NCI-H1417 (cell line): ENCODE measurements at regions not wholly inside any gene's neighbourhood (a gene's known extent, or its start where the extent isn't known, plus 50 kb on each side); places are given as distances from the start of the nearest gene placed in this dataset.
"Not testable (repeated sequence)": the region's sequence is repeated elsewhere in the genome, so short reads cannot be mapped to it uniquely, and the experiment has no call there.

Experiments
- DNase-seq, 3 experiments: peaks; one replicate each; lab custom pipeline; 2025; lab: John Stamatoyannopoulos, UW

DNA sequence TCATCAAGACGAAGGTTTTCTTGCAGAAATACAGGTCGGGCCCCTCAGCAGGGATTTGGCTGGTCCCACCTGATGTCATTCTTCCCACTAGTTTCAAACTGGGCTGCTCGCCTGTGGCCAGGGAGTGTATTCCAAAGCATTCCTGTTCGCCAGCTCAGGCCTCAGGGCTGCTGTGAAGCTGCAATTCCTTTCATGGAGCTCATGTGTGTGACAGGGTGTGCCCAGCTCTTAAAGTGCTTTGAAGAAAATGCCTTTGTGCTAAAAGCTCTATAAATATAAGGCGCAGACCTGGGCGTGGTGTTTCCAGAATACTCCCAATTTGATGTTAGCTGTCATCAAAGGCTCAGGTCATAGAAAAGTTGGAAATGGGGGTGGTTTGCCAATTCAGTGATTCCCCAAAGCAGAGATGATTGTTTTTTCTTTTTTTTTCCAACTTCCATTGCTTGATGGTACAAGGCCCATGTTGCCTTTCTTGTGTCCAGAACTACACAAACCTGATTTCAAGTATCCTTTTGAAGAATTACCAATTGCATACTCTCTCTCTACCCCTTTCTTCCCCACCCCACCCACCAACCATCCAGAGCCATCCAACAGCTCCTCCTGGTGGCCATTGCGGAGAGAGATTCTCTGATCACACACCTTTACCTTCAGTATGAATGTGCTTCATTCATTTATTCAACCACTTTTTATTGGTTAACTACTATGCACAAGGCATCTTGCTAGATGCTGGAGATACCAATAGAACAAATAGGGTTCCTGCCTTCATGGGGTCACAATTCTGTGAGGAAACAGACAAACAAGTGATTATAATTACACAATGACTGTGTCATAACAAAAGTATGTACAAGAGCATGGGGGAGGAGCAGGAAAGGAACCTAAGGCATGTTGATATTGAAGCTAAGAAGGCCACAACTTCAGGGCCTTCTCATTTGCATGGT lies 297.3 kb upstream of the LYZL1 start:
- peak; percentile 4 to 69 (median 32) for DNase-seq

DNA sequence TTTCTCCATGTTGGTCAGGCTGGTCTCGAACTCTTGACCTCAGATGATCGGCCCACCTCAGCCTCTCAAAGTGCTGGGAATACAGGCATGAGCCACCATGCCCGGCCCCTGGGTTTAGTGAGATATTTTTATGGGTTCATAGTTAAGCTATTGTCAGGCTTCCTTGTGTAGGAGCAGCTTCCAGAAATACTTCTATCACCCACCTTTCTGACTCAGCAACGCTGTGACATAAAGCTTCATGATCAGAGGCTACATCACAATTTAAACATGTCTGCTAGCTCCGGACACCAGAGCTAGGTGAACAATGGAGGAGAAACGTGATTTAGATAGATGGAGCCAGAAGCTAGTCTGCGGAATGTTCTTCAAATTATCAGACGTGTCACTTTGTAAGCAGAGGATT lies 295.8 kb upstream of the LYZL1 start:
- no peak for DNase-seq

DNA sequence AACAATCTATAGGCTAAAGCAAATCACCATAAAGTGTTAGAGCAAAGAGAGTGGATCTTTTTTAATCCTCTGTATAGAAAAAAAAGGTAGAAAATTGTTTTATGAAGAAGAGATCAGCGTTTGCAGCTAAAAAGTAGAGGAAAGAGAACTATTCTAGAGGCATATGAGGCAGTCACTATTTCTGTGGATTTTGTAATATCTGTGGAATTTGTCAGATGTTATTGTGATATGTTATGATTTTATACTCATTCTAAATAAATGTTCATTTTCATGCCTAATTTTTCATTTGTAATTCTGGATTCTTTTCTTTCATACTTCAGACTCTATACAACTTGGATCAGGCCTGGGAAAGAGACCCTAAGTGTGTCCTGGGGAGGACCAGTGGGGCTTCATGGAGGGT lies 295.0 kb upstream of the LYZL1 start:
- DNase-seq = no peak

DNA sequence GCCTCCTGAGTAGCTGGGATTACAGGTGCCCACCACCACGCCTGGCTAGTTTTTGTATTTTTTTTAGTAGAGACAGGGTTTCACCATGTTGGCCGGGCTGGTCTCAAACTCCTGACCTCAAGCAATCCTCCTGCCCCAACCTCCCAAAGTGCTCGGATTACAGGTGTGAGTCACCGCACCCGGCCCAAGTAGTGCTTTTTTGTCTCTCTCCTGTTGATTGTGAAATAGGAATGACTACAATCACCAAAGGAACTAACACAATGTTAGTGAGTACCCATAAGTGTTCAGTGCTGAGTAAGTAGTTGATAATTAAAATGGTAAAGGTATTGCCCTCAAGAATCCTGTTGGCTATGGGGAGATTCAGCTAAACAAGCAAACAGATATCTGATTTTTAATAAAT lies 294.1 kb upstream of the LYZL1 start:
- DNase-seq = not testable (repeated sequence)

DNA sequence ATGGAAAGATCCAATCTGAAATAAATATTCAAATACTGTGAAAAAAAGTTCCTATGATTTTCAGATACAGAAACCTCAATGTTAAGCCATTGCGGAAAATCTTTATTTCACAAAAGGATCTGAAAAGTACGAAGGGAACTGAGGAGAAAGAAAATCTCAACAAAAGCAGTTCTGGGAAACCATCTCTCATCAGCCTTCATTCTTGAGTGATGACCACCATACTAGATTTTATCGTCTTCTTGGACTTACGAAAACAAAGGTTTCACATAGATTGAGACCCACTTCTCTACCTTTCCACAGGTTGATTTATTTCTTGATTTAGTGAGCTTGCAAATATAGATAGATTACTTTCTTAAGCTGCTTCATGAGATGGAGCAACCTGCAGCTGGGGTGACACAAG lies 293.4 kb upstream of the LYZL1 start:
- no peak for DNase-seq

DNA sequence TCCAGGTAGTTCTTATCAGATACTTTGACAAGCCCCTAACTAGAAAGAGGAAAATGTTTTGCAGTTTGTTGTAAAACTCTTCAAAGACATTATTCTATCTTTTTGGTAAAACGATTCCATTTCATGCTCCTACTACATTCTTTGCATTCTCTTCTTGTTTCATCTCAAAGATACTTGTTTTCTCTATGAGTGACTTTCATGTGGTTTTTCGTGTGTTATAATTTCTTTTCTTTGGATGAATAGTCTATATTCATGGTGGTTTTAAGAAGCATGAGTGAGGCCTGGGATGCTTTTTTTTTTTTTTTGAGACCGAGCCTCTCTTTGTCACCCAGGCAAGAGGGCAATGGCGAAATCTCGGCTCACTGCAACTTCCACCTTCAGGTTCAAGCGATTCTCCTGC lies 292.5 kb upstream of the LYZL1 start:
- DNase-seq = no peak

DNA sequence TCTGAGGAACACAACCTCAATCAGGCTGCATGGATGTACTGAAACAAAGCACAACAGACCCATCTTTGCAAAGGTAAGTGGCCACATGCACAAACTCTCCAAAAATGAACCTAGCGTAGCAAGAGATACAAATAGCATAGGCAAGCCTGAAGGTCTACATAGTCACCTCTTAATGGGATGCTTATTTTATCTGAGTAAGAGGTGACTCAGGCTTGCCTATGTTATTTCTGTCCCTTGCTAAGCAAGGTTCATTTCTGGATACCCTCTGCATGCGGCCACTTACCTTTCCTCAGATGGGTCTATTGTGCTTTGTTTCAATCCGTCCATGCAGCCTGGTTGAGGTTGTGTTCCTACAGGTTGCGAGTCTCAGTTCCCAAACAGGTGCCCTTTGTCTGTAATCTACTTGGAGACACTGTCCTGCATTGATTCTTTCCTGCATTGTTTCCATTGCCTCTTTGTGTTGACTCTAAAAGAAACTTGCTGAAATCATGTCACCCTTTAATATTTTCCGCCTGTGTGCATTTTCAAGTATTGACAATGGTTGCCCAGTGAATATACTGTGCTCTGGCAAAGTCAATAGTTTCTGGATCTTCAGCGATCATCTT lies 291.8 kb upstream of the LYZL1 start:
- peak in 1 of 3 experiments; percentile 7 for DNase-seq

DNA sequence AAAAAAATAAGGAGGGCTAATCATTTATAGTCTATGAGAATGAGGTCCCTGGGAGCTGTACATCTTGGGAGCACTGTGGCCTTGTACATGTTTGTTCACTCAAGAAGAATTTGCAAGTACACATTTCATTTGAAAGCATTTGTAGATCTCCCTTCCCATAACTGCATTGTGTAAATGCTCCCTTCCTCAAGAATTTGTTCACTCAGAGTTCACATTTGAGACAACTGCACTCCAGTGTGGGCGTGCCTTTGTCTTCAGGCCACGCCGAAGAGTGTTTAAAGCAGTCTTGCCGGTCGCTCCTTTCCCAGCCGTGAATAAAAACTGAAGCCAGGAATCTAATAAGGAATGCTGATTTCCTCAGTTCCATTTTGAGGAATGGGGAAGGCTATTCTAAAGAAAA lies 291.1 kb upstream of the LYZL1 start:
- DNase-seq = peak in 1 of 3 experiments; percentile 1

DNA sequence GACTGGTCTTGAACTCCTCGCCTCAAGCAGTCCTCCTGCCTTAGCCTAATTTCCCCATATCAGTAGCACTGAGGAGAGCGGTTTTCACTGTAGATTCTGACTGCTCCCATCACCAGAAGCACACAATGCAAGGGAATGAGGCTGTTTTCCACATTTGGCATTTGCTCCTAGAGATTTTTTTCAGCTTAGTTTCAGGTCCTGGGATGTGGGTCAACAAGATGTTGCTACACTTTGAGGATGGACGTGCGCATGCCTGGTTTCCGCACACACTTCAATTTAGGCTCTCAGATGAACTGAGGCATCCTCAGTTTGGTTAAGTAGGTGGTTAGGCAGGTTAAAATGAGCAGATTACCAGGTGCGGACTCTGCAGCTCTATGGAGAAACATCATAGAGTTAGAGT lies 287.1 kb upstream of the LYZL1 start:
- DNase-seq = no peak

DNA sequence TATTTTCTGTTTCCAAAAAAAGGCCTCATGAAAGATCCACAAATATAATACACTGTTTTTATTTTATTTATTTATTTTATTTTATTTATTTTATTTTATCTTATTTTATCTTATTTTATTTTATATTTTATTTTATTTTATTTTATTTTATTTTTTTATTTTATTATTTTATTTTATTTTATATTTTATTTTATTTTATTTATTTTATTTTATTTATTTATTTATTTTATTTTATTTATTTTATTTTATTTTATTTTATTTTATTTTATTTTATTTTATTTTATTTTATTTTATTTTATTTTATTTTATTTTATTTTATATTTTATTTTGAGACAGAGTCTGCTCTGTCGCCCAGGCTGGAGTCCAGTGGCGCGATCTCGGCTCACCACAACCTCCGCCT lies 285.9 kb upstream of the LYZL1 start:
- not testable (repeated sequence) for DNase-seq

DNA sequence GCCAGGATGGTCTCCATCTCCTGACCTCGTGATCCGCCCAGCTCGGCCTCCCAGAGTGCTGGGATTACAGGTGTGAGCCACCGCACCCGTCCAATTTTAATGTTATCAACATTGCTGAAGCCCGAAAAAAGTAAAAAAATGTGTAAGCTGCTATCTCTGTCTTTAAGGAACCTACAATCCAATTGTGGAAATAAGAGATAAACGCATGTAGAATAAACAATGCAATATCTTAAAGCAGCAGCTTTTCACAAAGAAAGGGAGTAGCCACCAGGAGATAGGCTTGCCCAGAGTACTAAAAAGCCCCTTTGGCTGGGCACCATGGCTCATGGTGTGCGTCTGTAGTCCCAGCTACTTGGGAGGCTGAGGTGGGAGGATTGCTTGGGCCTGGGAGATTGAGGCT lies 282.9 kb upstream of the LYZL1 start:
- DNase-seq = no peak

DNA sequence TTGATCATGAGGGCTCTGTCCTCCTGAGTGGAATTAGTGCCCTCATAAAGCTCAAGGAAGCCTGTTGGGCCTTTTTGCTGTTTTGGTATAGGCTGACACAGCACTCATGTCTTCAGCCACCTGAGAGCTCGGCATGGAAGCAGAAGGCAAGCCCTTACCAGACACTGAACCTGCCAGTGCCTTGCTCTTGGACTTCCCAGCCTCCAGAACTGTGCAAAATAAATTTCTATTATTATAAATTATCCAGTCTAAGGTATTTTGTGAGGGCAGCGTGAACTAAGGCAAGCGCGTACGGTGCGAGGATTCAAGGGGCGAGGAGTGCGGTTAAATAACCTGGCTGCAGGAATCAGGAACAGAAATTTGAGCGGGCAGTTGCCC lies 281.5 kb upstream of the LYZL1 start:
- DNase-seq = no peak

DNA sequence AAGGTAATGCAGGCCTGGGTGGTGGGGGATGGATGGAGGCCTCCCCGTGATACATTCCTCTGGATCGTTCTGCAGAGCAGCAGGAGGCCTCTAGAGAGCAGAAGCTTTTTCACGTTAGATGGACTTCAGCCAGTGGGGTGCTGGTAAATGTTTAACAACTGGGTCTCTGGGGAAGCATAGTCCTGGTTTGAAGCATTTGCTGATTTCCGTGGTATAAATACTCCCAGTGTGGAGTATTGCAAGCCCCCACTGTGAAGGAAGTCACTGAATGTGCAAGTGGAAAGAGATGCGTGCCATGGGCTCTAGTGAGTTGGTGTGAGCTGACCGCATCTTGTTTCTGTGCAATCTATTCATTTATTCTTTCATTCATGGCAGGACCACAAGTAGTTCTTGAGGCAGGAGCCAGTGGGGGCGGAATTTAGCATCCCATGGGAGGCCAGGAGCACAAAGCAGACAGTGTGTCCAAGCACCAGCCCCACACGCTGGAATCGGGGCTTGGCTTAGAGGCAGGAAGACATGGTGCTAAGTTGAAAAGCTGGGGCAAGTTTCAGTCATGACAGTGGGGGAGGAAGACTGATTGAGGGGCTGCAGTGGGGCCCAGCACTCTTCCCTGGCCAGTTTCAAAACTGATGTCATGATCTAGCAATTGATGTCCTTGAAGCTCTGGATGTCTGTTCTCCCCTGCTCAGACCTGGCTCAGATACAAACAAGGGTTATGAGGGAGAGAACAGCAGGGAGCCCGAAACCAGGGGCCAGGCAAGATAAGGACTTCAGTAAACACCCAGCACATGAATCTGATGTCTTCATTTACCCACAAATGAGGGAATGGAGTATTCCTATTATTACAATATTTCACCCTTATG lies 280.9 kb upstream of the LYZL1 start:
- no peak for DNase-seq

DNA sequence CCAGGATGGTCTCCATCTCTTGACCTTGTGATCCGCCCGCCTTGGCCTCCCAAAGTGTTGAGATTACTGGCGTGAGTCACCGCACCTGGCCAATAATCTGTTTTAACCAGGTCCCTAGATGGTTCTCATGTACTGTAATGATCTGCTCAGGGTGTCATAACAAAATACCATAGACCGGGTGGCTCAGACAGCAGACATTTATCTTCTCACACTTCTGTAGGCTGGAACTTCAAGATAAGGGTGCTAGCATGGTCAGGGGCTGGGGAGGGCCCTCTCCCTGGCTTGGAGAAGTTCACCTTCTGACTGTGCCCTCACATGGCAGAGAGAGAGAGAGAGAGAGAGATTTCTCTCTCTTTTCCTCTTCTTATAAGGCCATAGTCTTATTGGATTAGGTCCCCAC lies 279.4 kb upstream of the LYZL1 start:
- DNase-seq = no peak

DNA sequence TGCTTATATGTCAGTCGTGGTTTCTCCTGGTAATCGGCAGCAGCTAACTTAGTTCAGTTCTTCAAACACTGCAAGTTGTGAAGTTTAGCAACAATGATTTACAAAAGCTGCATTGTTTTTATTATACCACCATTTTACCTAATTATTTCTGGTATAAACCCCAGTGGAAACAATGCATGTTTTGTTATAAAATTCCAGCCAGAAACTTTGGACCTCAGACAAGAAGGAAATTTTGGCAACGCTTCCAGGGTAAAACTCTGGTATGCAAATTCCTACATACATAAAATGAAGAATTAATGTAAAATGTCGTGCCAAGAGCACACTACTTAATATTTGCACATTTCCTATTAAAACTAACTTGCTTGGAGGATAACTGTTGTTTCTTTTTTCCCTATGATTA lies 277.4 kb upstream of the LYZL1 start:
- no peak for DNase-seq

DNA sequence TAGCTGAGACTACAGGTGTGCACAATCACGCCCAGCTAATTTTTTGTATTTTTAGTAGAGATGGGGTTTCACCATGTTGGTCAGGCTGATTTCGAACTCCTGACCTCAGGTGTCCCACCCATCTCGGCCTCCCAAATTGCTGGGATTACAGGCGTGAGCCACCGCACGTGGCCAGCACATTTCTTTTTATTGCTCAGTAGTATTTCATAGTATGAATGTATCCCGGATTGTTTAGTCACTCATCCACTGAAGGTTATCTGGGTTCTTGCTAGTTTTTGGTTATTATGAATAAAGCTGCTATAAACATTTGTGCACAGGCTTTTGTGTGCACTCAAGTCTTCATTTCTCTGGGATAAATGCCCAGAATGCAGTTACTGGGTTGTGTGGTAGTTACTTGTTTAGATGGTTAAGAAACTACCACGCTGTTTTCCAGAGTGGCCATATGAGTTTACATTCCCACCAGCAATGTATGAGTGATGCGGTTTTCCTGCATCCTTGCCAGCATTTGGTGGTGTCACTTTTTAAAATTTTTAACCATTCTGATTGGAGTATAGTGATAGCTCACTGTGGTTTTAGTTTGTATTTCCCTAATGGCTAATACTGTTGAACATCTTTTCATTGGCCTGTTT lies 275.8 kb upstream of the LYZL1 start:
- no peak for DNase-seq

DNA sequence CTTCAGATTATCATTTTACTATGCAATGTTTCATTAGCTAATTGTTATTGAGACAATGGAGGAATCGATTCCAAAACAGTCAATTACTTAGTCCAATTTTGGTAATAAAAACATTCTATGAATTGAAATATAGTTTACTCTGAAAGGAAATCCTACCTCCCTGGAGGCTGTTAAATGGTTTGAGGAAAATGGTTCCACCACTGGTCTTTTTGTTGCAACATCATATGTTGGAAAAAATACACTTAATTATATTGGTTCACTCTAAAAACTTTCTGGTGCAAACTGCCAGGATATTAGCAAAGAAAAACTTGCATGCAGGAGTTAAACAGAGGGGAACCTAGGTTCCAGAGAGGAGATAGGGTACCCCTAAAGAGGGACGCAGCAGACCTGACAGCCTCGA lies 267.3 kb upstream of the LYZL1 start:
- no peak for DNase-seq

DNA sequence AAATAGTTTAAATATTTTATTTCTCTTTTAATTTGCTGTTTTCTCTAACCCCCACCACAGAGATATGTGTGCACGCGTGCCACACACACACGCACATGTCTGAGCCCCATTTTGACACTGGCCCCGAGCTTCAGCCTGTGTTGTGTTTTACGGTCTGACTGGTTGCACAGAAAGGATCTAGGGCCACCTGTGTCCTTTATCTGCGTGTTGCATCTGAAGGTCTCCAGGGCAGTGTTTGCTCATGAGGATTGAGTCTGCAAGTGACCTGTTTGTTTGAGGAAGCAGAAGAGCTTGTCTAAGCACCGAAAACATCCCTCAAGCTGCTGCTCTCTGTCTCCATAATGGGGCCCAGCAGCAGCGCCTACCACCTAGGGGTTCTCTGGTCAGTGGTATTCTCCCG lies 266.4 kb upstream of the LYZL1 start:
- DNase-seq = peak in 1 of 3 experiments; percentile 17

DNA sequence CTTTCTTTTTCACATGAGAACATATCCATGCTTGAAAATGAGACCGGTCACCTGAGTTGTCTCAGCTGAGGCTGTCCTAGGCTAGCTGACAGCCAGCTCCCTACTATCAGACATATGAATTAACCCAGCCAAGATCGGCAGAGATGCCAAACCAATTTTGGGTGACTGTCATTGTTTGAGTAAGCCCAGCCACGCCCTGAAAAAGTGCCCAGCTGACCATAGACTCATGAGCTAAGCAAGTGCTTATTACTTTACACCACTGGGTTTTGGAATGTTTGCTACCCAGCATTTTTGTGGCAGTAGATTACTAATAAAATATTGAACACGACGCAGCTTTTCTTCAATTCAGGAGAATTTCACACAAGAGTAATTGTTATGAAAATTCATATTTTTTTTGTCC lies 265.2 kb upstream of the LYZL1 start:
- no peak for DNase-seq

DNA sequence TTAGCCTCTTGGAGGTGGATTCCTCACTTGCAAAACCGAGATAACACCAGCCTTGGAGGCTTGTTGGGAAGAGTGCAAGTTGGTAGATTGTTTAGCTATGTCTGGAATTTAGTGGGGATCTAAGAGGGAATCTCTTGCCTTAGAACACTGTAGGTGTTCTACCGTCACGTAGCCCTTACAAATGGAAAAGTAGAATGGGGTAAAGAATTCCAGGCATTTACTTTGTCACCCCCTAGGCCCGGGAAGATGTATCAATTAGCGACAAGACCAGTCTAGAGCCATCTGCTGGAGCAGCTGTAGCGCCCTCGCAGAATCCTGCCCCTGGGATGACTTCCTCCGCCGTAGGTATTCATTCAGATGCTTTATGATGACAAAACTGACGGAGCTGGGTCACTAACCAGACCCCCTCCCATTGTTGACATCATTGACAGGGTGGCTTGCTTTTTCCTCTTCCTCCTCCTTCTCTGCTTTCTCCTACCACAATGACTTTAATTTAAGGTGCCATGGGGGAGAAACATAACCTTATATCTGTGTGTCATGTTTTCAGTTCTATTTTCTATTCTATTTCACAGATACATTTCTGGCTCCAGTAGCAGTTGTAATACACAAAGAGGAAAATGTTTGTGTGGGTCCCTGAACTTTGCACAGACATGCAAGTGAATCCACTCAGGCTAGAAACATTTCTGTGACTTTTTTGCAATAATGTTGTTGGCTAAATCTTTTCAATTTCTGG lies 262.6 kb upstream of the LYZL1 start:
- no peak for DNase-seq

DNA sequence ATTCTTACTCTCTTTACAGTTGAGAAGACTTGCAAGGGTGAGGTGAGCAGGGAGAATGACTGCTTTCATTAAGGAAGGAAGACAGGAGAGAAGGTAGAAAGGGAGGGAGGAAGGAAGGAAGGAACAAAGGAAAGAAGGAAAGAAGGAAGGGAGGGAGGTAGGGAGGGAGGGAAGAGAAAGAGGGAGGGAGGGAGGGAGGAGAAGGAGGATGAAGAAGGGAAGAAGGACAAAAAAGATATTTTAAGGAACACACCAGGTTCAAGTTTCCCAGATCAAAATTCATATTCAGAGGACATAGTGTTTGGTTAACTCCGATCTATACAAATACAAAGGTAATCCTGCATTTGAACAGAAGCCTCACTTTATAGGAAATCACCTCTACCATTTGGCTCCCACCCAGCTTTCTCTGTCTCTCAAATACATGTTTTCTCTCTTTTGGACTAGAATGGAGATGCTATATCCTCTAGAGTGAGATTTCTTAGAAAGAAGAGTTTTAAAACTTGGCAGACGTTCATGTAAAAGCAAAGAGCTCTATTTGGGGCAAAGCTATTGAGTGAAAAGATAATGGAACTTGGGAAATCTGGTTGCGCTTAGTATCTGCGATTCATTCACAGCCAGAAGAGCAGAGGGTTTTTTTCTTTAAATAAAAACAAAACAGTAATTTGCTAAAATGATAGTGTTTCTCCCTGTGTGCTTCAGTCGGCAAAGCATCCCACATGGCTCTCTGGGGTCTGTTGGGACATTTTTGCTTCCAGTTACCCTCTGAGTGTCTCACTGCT lies 261.9 kb upstream of the LYZL1 start:
- no peak for DNase-seq
